Occipital lobe (tissue), 1 donor: ENCODE measurements at regions not wholly inside any gene's neighbourhood (a gene's known extent, or its start where the extent isn't known, plus 50 kb on each side); places are given as distances from the start of the nearest gene placed in this dataset.

Experiments
- DNase-seq: peaks from one replicate; lab custom pipeline; 2025; lab: John Stamatoyannopoulos, UW

DNA sequence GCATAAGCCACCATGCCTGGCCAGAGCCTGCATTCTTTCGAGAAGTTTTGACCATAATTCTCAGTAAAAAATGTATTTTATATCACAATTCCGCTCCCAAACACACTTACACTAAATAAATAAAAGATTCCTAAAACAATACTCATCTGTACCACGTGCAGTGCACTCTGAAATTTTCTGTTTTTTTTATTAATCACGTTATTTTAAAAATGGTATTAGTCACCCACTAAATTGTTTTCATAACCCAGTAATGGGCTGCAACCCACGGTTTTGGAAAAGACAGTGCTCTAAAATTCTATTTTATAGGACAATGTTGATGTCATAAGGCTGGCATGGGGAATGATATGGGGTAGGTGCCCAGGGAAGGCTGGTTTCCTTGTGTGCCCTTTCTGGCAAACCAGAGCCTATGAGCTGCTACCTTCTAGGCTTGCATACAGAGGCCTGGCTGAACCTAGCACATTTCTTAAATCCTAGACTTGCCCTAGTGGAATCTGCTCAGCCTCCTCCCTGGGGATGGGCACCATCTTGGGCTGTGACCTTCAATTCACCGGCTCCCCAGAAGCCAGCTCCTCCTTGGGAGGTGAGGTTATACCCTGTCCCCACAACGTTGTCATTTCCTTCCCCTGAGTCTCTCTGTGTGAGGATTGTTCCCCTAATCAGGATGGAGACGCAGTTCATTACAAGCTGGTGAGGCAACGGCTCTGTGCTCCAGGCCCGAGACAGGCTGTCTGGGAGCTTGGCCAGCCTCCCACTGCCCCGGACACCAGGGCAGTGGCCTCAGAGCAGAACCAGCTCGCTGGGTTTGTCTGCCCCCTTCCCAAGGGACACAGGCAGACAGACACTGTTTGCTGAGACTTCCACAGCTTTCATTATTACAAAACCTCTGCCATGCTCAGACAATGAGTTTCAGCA, 116.5 kb upstream of the NAV2 start:
- peak; percentile 14 for DNase-seq

DNA sequence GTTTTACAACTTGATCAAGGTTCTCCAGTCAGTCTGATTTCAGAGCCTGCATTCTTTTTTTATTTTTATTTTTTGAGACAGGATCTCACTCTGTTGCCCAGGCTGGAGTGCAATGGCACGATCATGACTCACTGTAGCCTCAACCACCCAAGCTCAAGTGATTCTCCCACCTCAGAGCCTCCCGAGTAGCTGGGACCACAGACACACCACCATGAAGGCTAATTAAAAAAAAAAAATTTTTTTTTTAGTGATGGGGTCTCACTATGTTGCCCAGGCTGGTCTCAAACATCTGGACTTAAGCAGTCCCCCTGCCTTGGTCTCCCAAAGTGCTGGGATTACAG, 117.2 kb upstream of the NAV2 start:
- no peak for DNase-seq

DNA sequence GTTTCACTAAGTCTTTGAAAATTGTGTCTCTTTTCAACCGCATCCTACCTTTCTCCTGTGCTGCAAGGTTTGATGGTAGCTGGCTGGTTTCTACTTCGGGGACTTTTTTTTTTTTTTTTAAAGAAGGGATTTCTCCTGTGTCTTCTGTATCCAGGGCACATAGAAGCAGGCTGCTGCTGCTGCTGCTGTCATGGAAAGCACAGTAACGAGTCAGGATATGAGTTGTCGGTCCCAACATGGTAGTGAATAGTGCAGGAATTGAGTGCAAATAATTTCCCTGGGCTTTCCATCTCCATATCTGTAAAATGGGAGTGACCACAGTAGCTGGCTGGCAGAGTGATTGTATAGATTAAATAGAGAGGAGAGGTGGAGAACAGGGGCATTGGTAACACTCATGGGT, 118.3 kb upstream of the NAV2 start:
- no peak for DNase-seq

DNA sequence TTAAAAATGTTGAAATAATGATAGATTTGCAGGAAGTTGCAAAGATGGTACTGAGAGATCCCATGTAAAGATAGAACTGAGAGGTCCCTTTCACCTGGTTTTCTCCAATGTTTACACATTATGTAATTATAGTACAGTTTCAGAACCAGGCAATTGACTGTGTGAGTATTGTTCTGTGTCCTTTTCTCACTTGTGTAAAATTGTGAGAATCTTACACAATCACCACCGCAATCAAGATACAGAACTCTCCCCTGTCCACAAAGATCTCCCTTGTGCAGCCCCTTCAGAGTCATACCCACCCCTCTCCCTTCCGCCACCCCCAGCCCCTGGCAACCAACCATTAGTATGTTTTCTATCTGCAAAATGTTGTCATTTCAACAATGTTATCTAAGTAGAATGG, 119.8 kb upstream of the NAV2 start:
- DNase-seq: no peak

DNA sequence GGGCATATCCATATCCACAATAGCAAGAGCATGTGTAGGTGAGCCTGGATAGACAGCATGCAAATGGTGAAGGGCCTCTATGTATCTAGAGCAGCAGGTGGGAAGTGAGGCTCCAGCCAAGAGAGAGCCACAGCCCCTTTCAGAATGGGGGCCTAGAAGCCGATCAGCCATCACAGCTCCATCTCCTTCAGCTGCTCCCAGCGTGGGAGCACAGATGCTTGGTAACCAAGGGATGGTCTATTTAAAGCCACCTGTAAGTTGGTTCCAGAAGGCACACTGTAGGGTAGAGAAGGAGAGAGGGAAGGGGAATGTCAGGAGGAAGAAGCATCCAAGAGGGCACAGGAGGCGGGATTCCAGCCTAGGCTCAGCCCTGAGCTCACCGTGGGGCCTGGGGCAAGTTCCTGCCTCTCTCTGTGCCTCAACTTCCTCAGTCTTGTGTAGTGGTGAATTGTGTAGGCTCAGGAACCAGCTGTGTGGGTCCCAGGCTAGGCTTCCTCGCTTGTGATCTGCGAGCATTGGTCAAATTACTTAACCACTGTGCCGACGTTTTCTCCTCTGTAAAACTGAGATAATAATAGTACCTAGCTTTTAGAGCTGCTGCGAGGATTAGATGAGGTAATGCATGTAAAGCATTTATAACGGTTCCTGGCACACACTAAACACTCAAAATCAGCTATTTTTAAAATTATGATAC, 122.9 kb upstream of the NAV2 start:
- no peak for DNase-seq

- DNase-seq: no peak
Measured at GRCh38 chr11:19587979-19588378, 124.7 kb upstream of the NAV2 start.

GRCh38 chr11:19580646-19581045, 132.0 kb upstream of the NAV2 start:
- no peak for DNase-seq

DNA sequence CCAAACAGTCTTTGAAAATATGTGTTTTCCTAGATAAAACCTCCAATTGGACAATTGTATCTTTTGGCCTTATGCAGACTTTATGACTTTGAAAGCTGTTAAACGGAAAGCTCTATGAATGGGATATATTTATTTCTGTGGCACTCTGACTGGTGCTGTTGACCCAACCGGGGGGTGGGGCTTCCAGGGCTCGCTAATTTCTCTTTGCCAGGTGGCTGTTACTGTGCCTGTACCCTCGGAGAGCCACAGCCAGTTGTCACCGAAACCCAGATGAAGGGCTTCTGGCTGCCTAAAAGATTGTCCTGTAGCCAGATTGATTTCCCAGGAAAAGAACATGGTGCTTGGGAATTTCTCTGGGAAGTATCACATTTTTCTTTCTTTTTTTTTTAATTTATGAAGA, 132.7 kb upstream of the NAV2 start:
- DNase-seq: no peak

GRCh38 chr11:19578871-19579270, 133.8 kb upstream of the NAV2 start:
- DNase-seq: no peak

DNA sequence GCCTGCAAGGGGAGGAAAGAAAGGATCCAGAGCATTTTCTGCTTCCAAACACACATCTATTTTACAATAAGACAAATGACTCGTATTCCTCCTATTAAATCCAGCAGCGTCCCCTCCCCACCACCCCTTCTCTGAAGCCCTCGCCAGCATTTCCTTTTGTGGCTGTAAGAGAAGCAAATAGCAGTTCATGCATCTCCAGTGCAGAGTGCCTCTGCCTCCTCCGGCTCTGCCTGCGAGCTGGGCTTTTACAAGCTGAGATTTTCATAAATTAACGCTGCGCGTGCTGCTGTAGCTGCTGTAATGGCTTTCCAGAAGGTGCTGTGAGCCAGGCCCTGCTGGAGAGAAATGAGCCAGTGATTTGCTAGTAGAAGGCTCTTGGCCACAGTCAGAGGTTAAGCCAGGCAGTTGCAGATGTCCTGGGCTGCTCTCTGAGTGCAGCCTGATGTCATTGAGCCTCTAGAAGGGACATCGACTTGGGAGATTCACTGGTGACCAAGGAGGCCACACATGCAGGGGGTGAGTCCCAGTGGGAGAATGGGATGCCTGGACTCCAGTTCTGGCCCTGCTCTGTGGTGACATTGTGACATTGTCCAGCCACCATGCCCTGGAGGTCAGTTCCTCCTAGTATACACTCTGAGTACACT, 134.5 kb upstream of the NAV2 start:
- peak; percentile 77 for DNase-seq

DNA sequence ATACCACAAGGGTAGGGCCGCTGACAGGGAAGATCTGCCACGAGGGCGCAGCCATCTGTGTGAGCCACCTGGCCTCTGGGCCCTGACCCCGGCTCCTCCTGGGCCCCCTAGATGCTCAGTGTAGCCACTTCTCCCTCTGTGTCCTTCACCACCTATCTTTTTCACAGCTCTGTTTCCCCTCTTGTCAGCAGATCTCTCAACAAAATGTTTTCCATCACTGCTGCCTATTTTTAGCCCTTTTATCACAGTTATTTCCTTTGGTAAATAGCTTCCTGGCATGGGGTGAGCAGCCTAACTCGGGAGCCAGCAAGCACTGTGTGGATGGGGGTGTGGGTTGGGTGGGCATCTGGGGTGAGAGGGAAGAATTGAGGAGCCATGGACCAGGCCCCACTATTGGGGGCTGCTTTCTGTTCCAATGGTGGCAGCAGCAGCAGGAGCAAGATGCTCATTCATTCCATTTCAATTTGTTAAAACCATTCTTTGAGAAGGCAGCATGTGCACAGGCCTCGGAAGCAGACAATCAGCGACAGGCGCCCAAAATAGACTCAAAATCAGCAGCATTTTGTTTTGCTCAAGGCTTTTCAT, 135.2 kb upstream of the NAV2 start:
- DNase-seq: no peak

DNA sequence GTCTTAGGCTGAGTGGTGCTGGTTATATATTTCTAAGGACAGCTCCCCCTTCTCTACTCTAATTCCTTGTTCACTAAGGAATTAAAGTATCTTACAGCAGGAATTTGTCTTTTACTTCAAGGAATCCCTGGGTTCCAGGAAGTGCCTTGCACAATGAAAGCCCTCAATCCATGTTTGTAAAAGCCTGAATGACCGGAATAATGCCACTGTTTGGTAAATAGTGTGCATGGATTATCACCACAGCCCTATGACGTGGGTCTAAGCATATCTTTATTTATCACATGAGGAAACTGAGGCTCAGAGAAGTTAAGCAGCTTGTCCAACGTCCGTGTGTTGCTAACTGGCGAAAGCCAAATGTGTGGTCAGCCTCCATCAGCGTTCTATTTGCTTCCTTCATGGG, 135.7 kb upstream of the NAV2 start:
- DNase-seq: no peak

GRCh38 chr11:19576054-19576453, 136.6 kb upstream of the NAV2 start:
- DNase-seq: no peak

GRCh38 chr11:19574916-19575315, 137.7 kb upstream of the NAV2 start:
- no peak for DNase-seq

DNA sequence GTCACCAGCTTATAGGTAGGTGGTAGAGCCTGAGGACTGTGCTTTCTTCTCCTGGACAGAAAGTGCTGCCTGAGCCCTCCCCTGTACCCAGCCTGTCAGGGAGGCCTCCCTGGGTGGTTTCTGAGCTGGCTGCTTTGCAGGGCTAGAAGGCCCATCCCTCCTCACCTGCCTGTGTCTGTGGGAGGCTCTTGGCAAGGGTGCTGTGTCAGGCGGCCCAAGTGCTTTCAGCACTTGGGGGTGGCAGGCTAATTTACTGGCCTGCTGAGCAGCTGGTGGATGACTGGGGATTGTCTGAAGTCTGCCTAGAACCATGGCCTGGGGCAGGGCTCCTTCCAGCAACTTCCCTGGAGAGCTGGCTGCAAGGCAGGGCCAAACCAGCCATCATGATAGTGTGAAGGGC, 139.0 kb upstream of the NAV2 start:
- no peak for DNase-seq

- no peak for DNase-seq
Measured at GRCh38 chr11:19571906-19572305, 140.7 kb upstream of the NAV2 start.

DNA sequence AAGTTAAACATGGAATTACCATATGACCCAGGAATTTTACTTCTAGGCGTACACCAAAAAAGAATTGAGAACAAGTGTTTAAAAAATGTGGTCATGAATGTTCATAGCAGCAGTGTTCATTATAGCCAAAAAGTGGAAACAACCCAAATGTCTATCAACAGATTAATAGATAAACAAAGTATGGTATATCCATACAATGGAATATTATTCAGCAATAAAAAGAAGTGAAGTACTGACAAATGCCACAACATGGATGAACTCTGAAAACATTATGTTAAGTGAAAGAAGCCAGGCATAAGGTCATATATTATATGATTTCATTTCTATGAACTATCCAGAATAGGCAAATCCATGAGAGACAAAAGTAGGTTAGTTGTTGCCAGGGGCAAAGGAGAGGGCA, 141.7 kb upstream of the NAV2 start:
- no peak for DNase-seq

- no peak for DNase-seq
Measured at GRCh38 chr11:19567996-19568395, 144.6 kb upstream of the NAV2 start.

- no peak for DNase-seq
Measured at GRCh38 chr11:19566583-19567379, 145.9 kb upstream of the NAV2 start.

DNA sequence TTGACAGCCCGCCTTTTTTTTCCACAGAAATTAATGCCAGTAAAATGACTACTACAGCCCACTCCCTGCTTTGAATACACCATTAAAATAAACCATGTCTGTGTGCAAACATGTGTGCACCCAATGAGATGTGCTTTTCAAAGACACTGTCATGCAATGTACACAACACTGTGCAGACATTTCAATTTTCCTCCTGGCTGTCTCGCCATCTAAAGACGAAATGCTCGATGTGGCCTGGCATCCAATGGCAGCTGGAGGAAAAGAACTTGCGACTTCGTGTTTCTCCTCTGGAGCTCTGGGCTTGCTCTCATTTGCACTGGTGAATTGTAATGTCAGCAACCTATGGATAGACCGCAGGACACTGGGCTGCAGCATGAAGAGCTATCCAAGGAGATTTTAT, 147.0 kb upstream of the NAV2 start:
- no peak for DNase-seq

GRCh38 chr11:19562156-19562555, 150.5 kb upstream of the NAV2 start:
- no peak for DNase-seq
